Heart right ventricle (tissue), 16 donors: ENCODE measurements at regions not wholly inside any gene's neighbourhood (a gene's known extent, or its start where the extent isn't known, plus 50 kb on each side); places are given as distances from the start of the nearest gene placed in this dataset.
A peak's percentile ranks its signal among the peaks of the same experiment; 100 is the strongest.

ENCODE experiments used
- ATAC-seq, 8 donors: fragments of 200-7000 bp; cut with Tn5 transposase; one replicate each; pipeline ENCODE4 v1.9.1; 2020; ENCODE audit warnings: mild to moderate bottlenecking in 8 of 8, moderate library complexity in 8 of 8, moderate number of reproducible peaks in 1 of 8
- DNase-seq, 2 donors: peaks; one replicate each; pipeline ENCODE4 v3.0.0-alpha.2; 2020
- H3K27ac ChIP-seq, 10 donors: fragments of 200-600 bp; sonication (generic) in 2 of 10; one replicate each; pipeline versions ENCODE4 v1.5.0 to v1.8.0; 2020 to 2022; ENCODE audit warnings: mild to moderate bottlenecking in 3 of 10
- H3K27me3 ChIP-seq, 7 donors: fragments of 200-600 bp; one replicate each; pipeline ENCODE4 v1.8.0; 2021 to 2022; ENCODE audit warnings: mild to moderate bottlenecking in 2 of 7
- H3K36me3 ChIP-seq, 9 donors: fragments of 200-600 bp; sonication (generic) in 1 of 9; one replicate each; pipeline versions ENCODE4 v1.5.0 to v1.8.0; 2020 to 2022; ENCODE audit warnings: mild to moderate bottlenecking in 2 of 9
- H3K4me1 ChIP-seq, 9 donors: fragments of 200-600 bp; sonication (generic) in 1 of 9; one replicate each; pipeline versions ENCODE4 v1.5.0 to v1.8.0; 2020 to 2022; ENCODE audit warnings: mild to moderate bottlenecking in 4 of 9
- H3K4me3 ChIP-seq, 10 donors: fragments of 200-600 bp; sonication (generic) in 2 of 10; one replicate each; pipeline versions ENCODE4 v1.5.0 to v1.8.0; 2020 to 2022; ENCODE audit warnings: mild to moderate bottlenecking in 7 of 10, moderate library complexity in 2 of 10
- H3K9me3 ChIP-seq, 11 donors: fragments of 200-600 bp in 10 of 11; sonication (generic) in 2 of 11; one replicate each; pipeline versions ENCODE4 v1.5.0 to v1.8.0; 2013 to 2022; ENCODE audit warnings: mild to moderate bottlenecking in 2 of 11, control low read depth in 1 of 11, moderate library complexity in 1 of 11
- CTCF ChIP-seq, 9 donors: fragments of 200-600 bp; sonication (generic) in 2 of 9; IDR thresholded peaks; one replicate each; pipeline versions ENCODE4 v1.5.0 to v1.8.0; 2021 to 2022; ENCODE audit warnings: antibody characterized with exemption in 9 of 9, mild to moderate bottlenecking in 5 of 9, moderate library complexity in 1 of 9
- WGBS, 2 donors: extraction: QIAGEN DNeasy Blood & Tissue Kit; methylation state at CpG; one replicate each; pipeline ENCODE4 v1.1.7; 2013; ENCODE audit warnings: inconsistent platforms in 1 of 2; 5-methylcytosine and 5-hydroxymethylcytosine counted together
- intact Hi-C, 10 donors: fragments of 100-400 bp; cut with DNase I; formaldehyde crosslinking; loops; one replicate each; pipeline versions ENCODE4 v1.11.1 to v1.14.2; 2022
- donor health status: Arrhythmogenic right ventricular cardiomyopathy.
- donor health status: ischemic (EF 13 %, LVEDD 7.1; RV severe dilation, severe dysfunction).
- donor health status: healthy with polysubstance abuse.
- donor health status: DM: no; HTN: yes; CAD: no.
- donor health status: DM: no; HTN: no; CAD: no.
- donor health status: ischemic (EF 25% LVEDD 6.9; RV normal size, moderate dysfunction).
- donor health status: ischemic (EF 25% LVEDD 5.7; RV mildly dilated, moderate dysfunction).
- donor health status: healthy.
- donor health status: DM: yes; HTN: yes; CAD: no.
- donor health status: Ischemic cardiomyopathy.
- donor health status: ischemic (EF 35%, LVEDD 5.7; RV mildly dilated, moderate dysfunction).
- donor health status: nonischemic (EF 11% LVEDD 7.7; RV severe dilation, severe dysfunction).
- donor health status: DM: yes; HTN: yes; CAD: no.
- donor health status: PGD.
- donor health status: ischemic (EF 29% LVEDD 5.4; RV normal size, mild dysfunction).
- donor health status: nonischemic (EF 23%, LVEDD 6.1; RV moderate dilation, normal function).

GRCh38 chr16:80318107-80318506 is 222.7 kb upstream of the DYNLRB2 start:
- Histone ChIP-seq H3K27me3 (peaks cover 0 to 5% (median 0%) of the 10 kb centered on the region in 7 donors), H3K27ac (no peak overlapping the region), H3K4me3 (no peak overlapping the region), H3K9me3 (peaks cover 0 to 4% (median 0%) of the 10 kb centered on the region in 11 donors), H3K4me1 (no peaks in the 10 kb centered on the region), H3K36me3 (no peaks in the 10 kb centered on the region)
- 96 to 98% methylated on average over 1 of the region's 1 CpG for WGBS, 2 donors
- ATAC-seq = no peak
- no peak for TF ChIP-seq CTCF (IDR thresholded peaks at IDR 0.05)
- intact Hi-C loops = no loop called here
- DNase-seq = no peak

GRCh38 chr16:80317599-80318037 is 223.2 kb upstream of the DYNLRB2 start:
- Histone ChIP-seq H3K4me3 (no peak overlapping the region), H3K4me1 (no peaks in the 10 kb centered on the region), H3K9me3 (peaks cover 0 to 4% (median 0%) of the 10 kb centered on the region in 11 donors), H3K27me3 (peaks cover 0 to 5% (median 0%) of the 10 kb centered on the region in 7 donors), H3K36me3 (no peaks in the 10 kb centered on the region), H3K27ac (no peak overlapping the region)
- intact Hi-C loops = no loop called here
- ATAC-seq (no peak), DNase-seq (no peak)
- WGBS, 2 donors = 39 to 43% methylated on average over 8 of the region's 8 CpGs
- peak in 2 of 9 donors; percentile 10 to 16 for TF ChIP-seq CTCF (IDR thresholded peaks at IDR 0.05)

GRCh38 chr16:80317116-80317515 is 223.7 kb upstream of the DYNLRB2 start:
- Histone ChIP-seq H3K27me3 (peaks cover 0 to 5% (median 0%) of the 10 kb centered on the region in 7 donors), H3K9me3 (peaks cover 0 to 4% (median 0%) of the 10 kb centered on the region in 11 donors), H3K36me3 (no peaks in the 10 kb centered on the region), H3K4me1 (no peaks in the 10 kb centered on the region), H3K27ac (no peak overlapping the region), H3K4me3 (no peak overlapping the region)
- WGBS, 2 donors = 41 to 44% methylated on average over 10 of the region's 10 CpGs
- TF ChIP-seq CTCF (IDR thresholded peaks at IDR 0.05) = no peak
- DNase-seq (no peak), ATAC-seq (no peak)
- intact Hi-C loops = no loop called here

- DNase-seq = no peak
- intact Hi-C loops = no loop called here
- 40 to 53% methylated on average over 4 of the region's 4 CpGs for WGBS, 2 donors
Observed at GRCh38 chr16:80314042-80314441, 226.8 kb upstream of the DYNLRB2 start.

More at GRCh38 chr16:80314042-80314441, 226.8 kb upstream of the DYNLRB2 start:
- Histone ChIP-seq H3K4me1 (no peaks in the 10 kb centered on the region), H3K4me3 (no peak overlapping the region), H3K27ac (no peak overlapping the region), H3K9me3 (peaks cover 0 to 4% (median 0%) of the 10 kb centered on the region in 11 donors), H3K36me3 (no peaks in the 10 kb centered on the region), H3K27me3 (peaks cover 0 to 5% (median 0%) of the 10 kb centered on the region in 7 donors)
- no peak for ATAC-seq
- no peak for TF ChIP-seq CTCF (IDR thresholded peaks at IDR 0.05)
